GM12878 (cell line): ENCODE measurements at regions not wholly inside any gene's neighbourhood (a gene's known extent, or its start where the extent isn't known, plus 50 kb on each side); places are given as distances from the start of the nearest gene placed in this dataset.

Source experiments
- ATAC-seq: fragments of 200-7000 bp; cut with Tn5 transposase; 3 replicates; pipeline ENCODE4 v1.9.1; 2020; ENCODE audit warnings: mild to moderate bottlenecking, moderate library complexity
- BruUV-seq: library from RNA; stranded (reverse); fragments of 400-500 nt; replicated peaks from 2 replicates; lab custom pipeline; 2021; lab: Mats Ljungman, UMichigan
- CTCF ChIA-PET: fragments of 300-600 bp; sonication (Branson Sonifier 250); formaldehyde crosslinking; extraction: SDS; loops from one replicate; lab custom pipeline; 2021; ENCODE audit warnings: inconsistent platforms; lab: Yijun Ruan, JAX
- POLR2A ChIA-PET: fragments of 350-600 bp; formaldehyde crosslinking; extraction: SDS; loops from one replicate; lab custom pipeline; 2021; ENCODE audit warnings: inconsistent platforms; lab: Charles Lee
- RAD21 ChIA-PET: fragments of 300-600 bp; sonication (Branson Sonifier 250); formaldehyde crosslinking; loops from one replicate; lab custom pipeline; 2023; ENCODE audit warnings: antibody characterized with exemption; ENCODE audit not compliant: unreplicated experiment; lab: Charles Lee
- SMC1A ChIA-PET: fragments of 300-600 bp; sonication (Branson Sonifier 250); formaldehyde crosslinking; loops from one replicate; lab custom pipeline; 2023; ENCODE audit not compliant: unreplicated experiment, uncharacterized antibody; lab: Charles Lee
- DNase-seq: peaks from one replicate; pipeline ENCODE4 v3.0.0-alpha.2; 2011; ENCODE audit warnings: low read depth, low spot score
- FAIRE-seq: peaks from 3 replicates; lab custom pipeline; 2011; peaks lifted over from hg19 to GRCh38; lab: Jason Lieb, UNC
- H2AFZ ChIP-seq: 2 replicates; pipeline ENCODE4 v1.6.0; 2011; ENCODE audit warnings: low read depth, low read length, control low read depth; ENCODE audit not compliant: control insufficient read depth
- H3K27ac ChIP-seq: 2 replicates; pipeline ENCODE4 v1.5.1; 2011; ENCODE audit warnings: control low read depth; ENCODE audit not compliant: control insufficient read depth, insufficient read depth
- H3K27me3 ChIP-seq, 2 experiments: replicated peaks in 1 of 2; 2 replicates each; pipeline versions ENCODE4 v1.6.0 to v1.6.1; 2011; ENCODE audit warnings: low read length in 1 of 2; ENCODE audit not compliant: control insufficient read depth in 2 of 2, insufficient read depth in 2 of 2
- H3K36me3 ChIP-seq, 2 experiments: 2 replicates each; pipeline ENCODE4 v1.5.1; 2011; ENCODE audit warnings: low read length in 1 of 2; ENCODE audit not compliant: control insufficient read depth in 2 of 2, insufficient read depth in 2 of 2
- H3K4me1 ChIP-seq: 2 replicates; pipeline ENCODE4 v1.6.1; 2011; ENCODE audit warnings: mild to moderate bottlenecking, low read length, moderate library complexity, mixed read lengths; ENCODE audit not compliant: control insufficient read depth, insufficient read depth
- H3K4me2 ChIP-seq: 2 replicates; pipeline ENCODE4 v1.6.0; 2011; ENCODE audit warnings: control low read depth; ENCODE audit not compliant: control insufficient read depth, insufficient read depth
- H3K4me3 ChIP-seq: fragments of 200-600 bp; sonication (generic); 2 replicates; pipeline ENCODE4 v1.5.1; 2016
- H3K79me2 ChIP-seq: 2 replicates; pipeline ENCODE4 v1.6.0; 2011; ENCODE audit warnings: low read length; ENCODE audit not compliant: control insufficient read depth, insufficient read depth
- H3K9ac ChIP-seq: 2 replicates; pipeline ENCODE4 v1.8.0; 2011; ENCODE audit warnings: low read length, control low read depth, mixed read lengths; ENCODE audit not compliant: control insufficient read depth, insufficient read depth
- H3K9me3 ChIP-seq: replicated peaks from 3 replicates; pipeline ENCODE4 v1.5.1; 2011; ENCODE audit warnings: mild to moderate bottlenecking, low read length; ENCODE audit not compliant: control insufficient read depth, insufficient read depth
- H4K20me1 ChIP-seq: 2 replicates; pipeline ENCODE4 v1.6.0; 2011; ENCODE audit not compliant: control insufficient read depth, insufficient read depth
- BHLHE40 ChIP-seq, 2 experiments: fragments of 450-650 bp in 1 of 2; IDR thresholded peaks; 2 replicates each; pipeline ENCODE4 v1.6.1; 2011 to 2017; ENCODE audit warnings: low read depth in 2 of 2, borderline replicate concordance in 1 of 2, improper control_type of control experiment in 1 of 2, low read length in 1 of 2, mild to moderate bottlenecking in 1 of 2
- KDM1A ChIP-seq: fragments of 200-600 bp; sonication (generic); IDR thresholded peaks from 2 replicates; pipeline ENCODE4 v1.6.1; 2016; ENCODE audit warnings: borderline replicate concordance
- STAT3 ChIP-seq: IDR thresholded peaks from 2 replicates; pipeline ENCODE4 v1.6.1; 2011; ENCODE audit warnings: low read depth, low read length, improper control_type of control experiment
- ZNF592 ChIP-seq: fragments of 450-650 bp; IDR thresholded peaks from 2 replicates; pipeline ENCODE4 v1.6.1; 2017; ENCODE audit warnings: mild to moderate bottlenecking, moderate library complexity
- WGBS: methylation state at CpG from one replicate; pipeline ENCODE4 v1.1.6; 2016; ENCODE audit warnings: low lambda C conversion rate; ENCODE audit not compliant: insufficient replicate concordance, insufficient coverage; ENCODE audit errors: missing lambda C conversion rate; 5-methylcytosine and 5-hydroxymethylcytosine counted together
- in situ Hi-C: fragments of 300-500 bp; cut with MboI; formaldehyde crosslinking; loops from 9 replicates; pipeline ENCODE4 v1.14.3; 2018; ENCODE audit warnings: mixed read lengths
- intact Hi-C: fragments of 100-400 bp; cut with micrococcal nuclease; formaldehyde crosslinking; loops from one replicate; pipeline ENCODE4 v1.14.2; 2022; ENCODE audit not compliant: unreplicated experiment

- no peaks in the 10 kb centered on the region for H4K20me1 ChIP-seq
- no peaks in the 10 kb centered on the region for H3K27me3 ChIP-seq
- CTCF ChIA-PET, result no interaction called here
- no TSS peak for BruUV-seq
- WGBS, result 35% methylated on average over 1 of the region's 1 CpG
- FAIRE-seq (no peak), DNase-seq (no peak), ATAC-seq (no peak)
- H3K4me2 ChIP-seq, result no peak overlapping the region
- no peak overlapping the region for H3K9ac ChIP-seq
- H2AFZ ChIP-seq, result no peak overlapping the region
- no peaks in the 10 kb centered on the region for H3K4me1 ChIP-seq
- POLR2A ChIA-PET, result no interaction called here
- RAD21 ChIA-PET, result no interaction called here
- H3K9me3 ChIP-seq, result no peaks in the 10 kb centered on the region
- no peak overlapping the region for H3K27ac ChIP-seq
- intact Hi-C loops (no loop called here), in situ Hi-C loops (no loop called here)
- no peak overlapping the region for H3K4me3 ChIP-seq
- SMC1A ChIA-PET, result no interaction called here
- no peaks in the 10 kb centered on the region for H3K36me3 ChIP-seq
- no peaks in the 10 kb centered on the region for H3K79me2 ChIP-seq
- TF ChIP-seq ZNF592, result no peak
- no peak for TF ChIP-seq BHLHE40 (IDR thresholded peaks at IDR 0.05; ENCODE audit: borderline replicate concordance in 1 of 2, low read depth in 2 of 2, low read length in 1 of 2)
- TF ChIP-seq KDM1A, result no peak
- no peak for TF ChIP-seq STAT3
Observed at GRCh38 chr2:144984038-144984437, 464.1 kb upstream of the ZEB2 start.
